ENCODE measurements at regions not wholly inside any gene's neighbourhood (a gene's known extent, or its start where the extent isn't known, plus 50 kb on each side); places are given as distances from the start of the nearest gene placed in this dataset.

GRCh38 chr2:220670511-220670910 is 901.6 kb downstream of the EPHA4 start:
- TF ChIP-seq CTCF (IDR thresholded peaks at IDR 0.05): no peak

GRCh38 chr2:220673151-220673874 is 898.8 kb downstream of the EPHA4 start:
- TF ChIP-seq CTCF (IDR thresholded peaks at IDR 0.05): no peak

DNA sequence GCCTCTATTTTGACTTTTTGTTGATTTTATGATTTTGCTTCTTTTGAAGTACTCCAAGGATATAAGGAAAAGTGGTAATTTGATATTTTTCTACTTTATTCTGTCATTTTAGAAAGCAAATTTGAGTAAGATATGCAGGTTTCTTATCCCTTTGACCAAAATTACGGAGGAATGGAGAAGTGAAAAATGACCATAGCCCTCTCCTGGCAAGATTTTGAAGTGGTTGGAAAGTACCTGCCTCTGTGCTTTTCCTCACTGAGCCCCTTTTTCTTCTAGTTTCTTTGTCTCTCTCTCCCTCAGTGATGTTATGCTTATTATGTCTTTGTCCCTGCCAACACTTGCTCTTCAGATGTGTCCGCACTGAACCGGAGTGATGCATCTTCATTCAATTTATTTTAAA is 898.1 kb downstream of the EPHA4 start:
- TF ChIP-seq CTCF (IDR thresholded peaks at IDR 0.05): no peak

DNA sequence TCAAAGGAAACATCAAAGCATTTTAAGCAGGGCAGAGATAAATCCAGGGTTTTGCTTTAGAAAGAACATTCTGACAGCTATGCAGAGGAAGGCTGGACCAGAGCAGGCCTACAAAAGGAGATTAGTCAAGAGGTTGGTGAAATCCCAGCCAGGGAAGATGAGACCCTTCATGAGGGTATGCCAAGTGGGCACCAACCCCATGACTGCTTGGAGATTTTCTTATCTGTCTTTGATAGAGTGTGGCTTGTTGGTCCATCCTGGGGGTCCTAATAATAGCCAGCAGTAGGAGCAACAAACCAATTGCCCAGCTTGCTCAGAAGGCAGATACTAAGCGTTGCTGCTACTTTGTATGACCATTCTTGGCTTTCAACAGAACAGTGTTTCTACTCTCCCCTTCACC is 895.4 kb downstream of the EPHA4 start:
- TF ChIP-seq CTCF (IDR thresholded peaks at IDR 0.05): no peak

GRCh38 chr2:220678943-220679342 is 893.2 kb downstream of the EPHA4 start:
- TF ChIP-seq CTCF (IDR thresholded peaks at IDR 0.05): no peak

DNA sequence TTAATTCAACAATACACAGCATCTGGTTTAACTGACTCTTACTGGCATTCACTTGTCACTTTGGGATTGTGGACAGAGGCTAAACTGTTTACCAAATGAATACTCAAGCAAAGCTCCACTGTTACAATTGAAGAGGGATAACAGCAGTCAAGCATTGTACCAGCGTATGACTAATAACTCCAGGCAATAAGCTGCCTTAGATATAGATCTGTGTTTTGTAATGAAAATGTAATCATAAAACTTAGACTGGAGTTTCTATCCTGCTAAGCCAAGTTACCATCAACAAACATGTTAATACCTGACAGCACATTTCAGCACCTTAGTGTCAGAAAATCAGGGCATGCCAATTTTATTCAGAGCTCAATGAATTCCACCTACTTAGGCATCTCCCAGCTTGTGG is 889.5 kb downstream of the EPHA4 start:
- TF ChIP-seq CTCF (IDR thresholded peaks at IDR 0.05): no peak

DNA sequence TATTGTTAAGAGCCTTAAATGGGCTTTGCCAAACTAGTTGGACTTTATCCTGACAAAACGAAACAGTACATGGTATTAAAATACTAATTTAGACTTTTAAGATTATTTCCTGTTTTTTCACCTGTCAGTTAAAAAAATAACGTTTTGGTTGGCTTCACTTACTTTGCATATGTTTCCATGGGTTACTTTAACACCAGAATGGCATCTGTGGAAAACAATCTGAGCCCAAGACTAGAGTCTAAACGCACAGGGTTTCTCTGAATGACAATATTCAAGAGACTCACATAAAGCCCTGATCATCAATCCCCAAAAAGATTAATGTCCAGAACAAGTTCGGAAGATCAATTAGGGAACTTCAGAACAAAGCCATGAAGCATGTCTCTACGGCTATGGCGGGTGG is 888.0 kb downstream of the EPHA4 start:
- TF ChIP-seq CTCF (IDR thresholded peaks at IDR 0.05): no peak

Measured in LNCAP (cell line).